SU-DHL-6 (cell line): ENCODE measurements at regions not wholly inside any gene's neighbourhood (a gene's known extent, or its start where the extent isn't known, plus 50 kb on each side); places are given as distances from the start of the nearest gene placed in this dataset.

ENCODE experiments used
- EZH2phosphoT487 ChIP-seq: fragments of 200-600 bp; sonication (generic), shearing (Covaris generic); conservative IDR thresholded peaks from 2 replicates; pipeline ENCODE4 v1.6.1; 2018; ENCODE audit warnings: mild to moderate bottlenecking, antibody characterized with exemption, low read length, moderate library complexity, mixed read lengths
- TF ChIP-seq, protein P1 (sequence below): fragments of 200-600 bp; sonication (generic); IDR thresholded peaks from one replicate; pipeline ENCODE4 v1.5.1; 2017; ENCODE audit warnings: antibody characterized with exemption, mild to moderate bottlenecking, low read length, moderate library complexity; ENCODE audit not compliant: insufficient read depth, poor library complexity, severe bottlenecking

DNA sequence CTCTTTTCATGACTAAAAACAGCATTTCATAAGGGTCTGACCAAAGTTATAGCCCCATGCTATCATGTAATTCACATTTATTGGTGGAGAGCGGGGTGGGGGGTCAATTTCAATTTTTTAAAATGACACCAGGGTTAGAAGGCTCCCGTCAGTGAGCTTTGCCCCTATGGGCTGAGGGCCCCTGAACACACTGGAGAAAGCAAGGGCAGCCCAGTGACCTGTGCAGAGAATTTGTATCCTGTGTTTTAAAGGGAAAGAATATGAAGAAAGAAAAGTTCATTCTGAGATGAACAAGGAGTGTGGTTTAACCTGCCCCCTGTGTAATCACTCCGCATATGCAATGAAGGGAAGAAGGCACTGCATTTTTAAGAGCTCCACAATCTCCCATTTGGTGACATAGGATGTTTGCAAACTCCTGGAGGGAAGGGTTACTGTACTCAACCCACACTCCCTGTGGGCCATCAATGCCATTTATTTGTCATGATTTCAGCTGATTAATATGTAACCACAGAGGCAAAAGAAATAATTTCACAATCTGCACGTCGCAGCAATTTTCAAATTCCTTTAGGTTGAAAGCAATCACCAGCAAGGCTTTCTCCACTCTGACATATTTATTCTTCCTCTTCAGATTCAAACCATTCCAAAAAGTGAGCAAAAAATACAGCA is 95.6 kb downstream of the ZNF281 start:
- TF ChIP-seq, protein P1, sequence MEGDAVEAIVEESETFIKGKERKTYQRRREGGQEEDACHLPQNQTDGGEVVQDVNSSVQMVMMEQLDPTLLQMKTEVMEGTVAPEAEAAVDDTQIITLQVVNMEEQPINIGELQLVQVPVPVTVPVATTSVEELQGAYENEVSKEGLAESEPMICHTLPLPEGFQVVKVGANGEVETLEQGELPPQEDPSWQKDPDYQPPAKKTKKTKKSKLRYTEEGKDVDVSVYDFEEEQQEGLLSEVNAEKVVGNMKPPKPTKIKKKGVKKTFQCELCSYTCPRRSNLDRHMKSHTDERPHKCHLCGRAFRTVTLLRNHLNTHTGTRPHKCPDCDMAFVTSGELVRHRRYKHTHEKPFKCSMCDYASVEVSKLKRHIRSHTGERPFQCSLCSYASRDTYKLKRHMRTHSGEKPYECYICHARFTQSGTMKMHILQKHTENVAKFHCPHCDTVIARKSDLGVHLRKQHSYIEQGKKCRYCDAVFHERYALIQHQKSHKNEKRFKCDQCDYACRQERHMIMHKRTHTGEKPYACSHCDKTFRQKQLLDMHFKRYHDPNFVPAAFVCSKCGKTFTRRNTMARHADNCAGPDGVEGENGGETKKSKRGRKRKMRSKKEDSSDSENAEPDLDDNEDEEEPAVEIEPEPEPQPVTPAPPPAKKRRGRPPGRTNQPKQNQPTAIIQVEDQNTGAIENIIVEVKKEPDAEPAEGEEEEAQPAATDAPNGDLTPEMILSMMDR: no peak
- no peak for TF ChIP-seq EZH2phosphoT487
